A204.1 (cell line): ENCODE measurements at regions not wholly inside any gene's neighbourhood (a gene's known extent, or its start where the extent isn't known, plus 50 kb on each side); places are given as distances from the start of the nearest gene placed in this dataset.
"Not testable (repeated sequence)": the region's sequence is repeated elsewhere in the genome, so short reads cannot be mapped to it uniquely, and the experiment has no call there.

Source experiments
- FAIRE-seq: peaks from 2 replicates; lab custom pipeline; 2012; peaks lifted over from hg19 to GRCh38; lab: Jason Lieb, UNC

GRCh38 chr3:152153115-152153514 is 115.6 kb upstream of the MBNL1 start:
- not testable (repeated sequence) for FAIRE-seq

- FAIRE-seq = no peak
Measured at GRCh38 chr3:152155246-152156020, 113.3 kb upstream of the MBNL1 start.

DNA sequence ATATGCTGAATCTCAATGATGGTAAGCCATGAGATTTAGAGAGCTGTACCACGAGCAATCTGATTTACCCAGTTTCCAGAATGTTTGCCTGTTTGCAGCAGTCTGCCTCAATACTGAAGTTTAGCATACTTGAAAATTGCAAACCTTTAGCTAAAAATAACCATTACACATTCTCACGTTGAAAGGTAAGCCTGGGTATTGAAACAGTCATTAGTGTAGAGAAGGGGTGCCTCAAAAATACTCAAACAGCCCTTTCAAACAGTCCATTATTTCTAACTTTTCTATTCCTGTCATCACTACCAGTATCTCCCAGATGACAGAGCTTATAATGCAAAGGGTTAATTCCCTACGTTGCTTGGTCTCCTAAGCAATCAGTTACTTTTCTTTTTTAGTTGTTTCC is 111.8 kb upstream of the MBNL1 start:
- FAIRE-seq = no peak

DNA sequence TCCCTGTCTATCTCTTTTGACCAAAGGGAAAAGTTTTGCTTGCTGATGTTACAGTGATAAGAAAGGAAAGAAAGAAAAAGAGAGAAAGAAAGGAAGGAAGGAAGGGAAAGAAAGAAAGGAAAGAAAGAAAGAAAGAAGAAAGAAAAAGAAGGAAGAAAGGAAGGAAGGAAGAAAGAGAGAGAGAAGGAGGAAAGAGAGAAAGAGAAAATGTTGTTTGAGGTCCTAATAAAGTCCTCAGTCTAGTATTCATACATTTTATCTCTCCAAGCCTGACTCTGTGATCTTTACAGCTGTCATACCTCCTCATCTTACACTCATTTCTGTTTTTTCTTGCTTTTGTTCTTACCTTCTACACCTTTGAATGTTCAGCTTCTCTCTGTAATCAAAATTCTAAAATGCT is 111.4 kb upstream of the MBNL1 start:
- FAIRE-seq = no peak

DNA sequence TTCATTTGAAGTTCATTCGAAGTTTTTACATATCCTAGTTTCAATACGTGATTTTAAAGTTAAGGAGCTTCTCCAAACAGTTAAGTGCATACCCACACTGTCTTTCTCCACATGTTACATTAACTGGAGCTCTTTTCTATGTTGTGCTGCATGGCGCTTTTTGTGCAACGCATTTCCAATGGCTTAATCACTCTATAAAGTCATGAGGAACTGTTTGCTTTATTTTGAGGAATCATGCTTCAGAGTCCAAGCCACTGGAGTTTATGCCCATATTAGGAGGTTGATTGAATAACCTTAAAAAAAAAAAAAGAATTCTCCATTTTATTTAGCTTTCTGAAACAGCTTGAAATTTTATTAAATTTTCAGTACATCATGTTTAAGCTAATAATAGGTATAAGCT is 109.4 kb upstream of the MBNL1 start:
- no peak for FAIRE-seq

DNA sequence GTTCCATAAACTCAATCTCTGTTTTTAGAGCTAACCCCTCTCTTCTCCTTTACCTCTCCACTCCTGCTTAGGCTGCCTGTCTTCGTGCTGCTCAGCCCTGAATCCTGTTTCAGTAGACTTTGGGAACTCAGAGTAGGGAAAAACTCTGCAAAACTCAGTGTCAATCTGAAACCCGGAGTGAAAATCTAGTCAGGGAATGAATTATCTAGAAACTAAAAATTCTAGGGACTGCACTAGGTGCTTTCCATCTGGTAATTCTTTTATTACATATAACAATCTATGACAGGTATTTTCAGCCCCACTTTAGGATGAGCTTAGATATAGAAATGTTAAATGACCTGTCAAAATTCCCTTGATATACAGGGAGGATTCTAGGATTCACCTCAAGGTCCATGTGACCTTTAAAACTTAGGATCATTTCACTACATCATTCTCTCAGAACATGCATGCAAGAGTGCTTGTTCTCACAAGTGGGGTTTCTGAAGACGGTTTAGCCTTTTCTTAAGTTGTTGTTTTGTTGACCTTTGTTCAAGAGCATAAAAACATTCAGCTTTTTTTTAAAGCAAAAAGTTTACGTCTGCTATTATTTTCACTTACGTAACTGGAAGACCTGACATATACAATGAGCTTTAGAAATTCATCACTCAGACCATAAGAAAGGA is 108.2 kb upstream of the MBNL1 start:
- no peak for FAIRE-seq

DNA sequence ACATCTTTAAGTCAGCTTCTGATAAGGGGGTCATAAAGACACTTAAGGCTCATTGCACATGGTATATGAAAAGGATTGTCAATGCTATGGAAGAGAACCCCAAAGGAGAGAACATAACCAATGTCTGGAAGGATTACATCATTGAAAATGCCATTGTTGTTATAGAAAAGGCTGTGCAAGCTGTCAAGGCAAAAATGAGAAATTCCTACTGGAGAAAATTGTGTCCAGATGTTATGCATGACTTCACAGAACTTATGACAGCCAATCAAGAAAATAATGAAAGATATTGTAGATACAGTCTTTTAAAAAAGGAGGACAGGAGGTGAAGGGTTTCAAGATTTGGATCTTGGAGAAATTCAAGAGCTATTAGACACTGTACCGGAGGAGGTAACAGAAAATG is 96.3 kb upstream of the MBNL1 start:
- no peak for FAIRE-seq

DNA sequence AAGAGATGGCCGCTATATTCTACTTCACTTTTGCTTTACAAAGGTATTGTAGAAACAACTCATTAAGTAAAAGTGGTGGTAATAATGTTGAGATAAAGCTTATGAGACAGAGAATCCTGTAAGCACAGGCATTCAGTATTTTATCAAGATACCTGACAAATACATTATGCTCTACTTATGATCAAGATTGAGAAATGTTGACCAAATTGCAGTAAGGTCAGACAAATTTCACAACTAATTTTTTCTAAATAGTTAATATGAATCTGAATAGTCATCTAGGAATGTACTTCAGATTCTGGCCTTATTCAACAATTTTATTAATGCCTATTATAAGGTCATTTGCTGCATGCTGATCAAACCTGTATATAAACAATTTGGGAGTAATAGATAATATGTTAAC is 95.1 kb upstream of the MBNL1 start:
- no peak for FAIRE-seq

DNA sequence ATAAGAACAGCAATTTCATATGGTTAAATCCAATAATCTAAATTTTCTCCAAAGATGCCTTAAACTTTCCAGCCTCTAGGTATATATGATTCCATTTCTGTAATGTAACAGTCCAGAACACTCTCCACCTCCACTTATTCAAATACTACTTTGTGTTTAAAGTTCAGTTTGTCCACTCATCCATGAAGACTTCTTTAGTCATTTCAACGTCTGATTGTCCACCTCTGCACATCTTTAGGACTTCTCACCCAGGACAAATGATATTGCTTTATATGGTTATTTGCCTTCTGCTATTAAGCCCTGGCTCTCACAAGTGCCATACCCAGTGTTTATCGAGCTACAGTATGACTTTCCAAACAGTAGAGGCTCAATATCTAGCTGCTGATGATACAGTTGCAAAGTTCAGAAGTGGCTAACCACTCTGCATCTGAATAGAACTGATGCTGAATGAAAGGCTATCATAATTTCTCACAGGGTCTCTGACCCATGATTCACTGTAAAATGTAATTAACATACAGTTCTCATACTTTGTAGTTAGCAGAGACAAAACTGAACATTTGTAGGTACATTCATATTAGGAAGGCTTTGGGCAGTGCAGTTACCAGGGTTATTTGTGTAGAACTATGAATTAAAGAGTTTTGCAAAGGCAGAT is 93.7 kb upstream of the MBNL1 start:
- no peak for FAIRE-seq

GRCh38 chr3:152175528-152175889 is 93.2 kb upstream of the MBNL1 start:
- no peak for FAIRE-seq

DNA sequence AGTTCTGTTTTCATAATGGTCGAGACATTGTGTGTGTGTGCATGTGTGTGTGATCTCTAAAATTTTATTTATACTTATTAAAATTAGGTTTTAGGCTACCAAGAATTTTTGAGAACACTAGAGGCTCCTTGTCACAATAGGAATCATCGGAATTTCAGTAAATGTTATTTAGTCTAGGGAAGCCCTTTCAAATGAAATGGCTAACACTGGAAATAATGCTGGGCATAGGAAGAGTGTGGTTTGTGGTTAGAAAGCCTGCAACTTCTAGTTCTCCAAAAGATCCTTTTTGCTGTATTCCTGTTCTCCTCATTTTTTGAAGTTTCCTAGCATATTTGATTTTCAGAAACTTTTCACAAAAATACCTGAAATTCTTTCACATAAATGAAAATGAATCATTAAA is 92.5 kb upstream of the MBNL1 start:
- FAIRE-seq = no peak

DNA sequence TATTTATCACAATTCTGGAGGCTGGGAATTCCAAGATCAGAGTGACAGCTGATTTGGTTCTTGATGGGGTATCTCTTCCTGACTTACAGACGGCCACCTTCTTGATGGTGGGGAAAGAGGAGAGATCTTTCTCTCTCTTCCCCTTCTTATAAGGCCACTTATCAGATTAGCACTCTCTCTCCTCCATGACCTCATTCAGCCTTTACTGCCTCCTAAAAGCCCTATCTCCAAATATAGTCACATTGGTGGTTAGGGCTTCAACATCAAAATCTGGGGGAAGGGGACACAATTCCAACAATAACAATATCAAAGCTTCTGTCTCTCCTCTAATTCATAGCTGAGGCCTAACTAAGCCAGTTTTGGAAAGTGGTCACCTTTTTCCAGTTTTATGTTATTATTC is 91.7 kb upstream of the MBNL1 start:
- FAIRE-seq = no peak

DNA sequence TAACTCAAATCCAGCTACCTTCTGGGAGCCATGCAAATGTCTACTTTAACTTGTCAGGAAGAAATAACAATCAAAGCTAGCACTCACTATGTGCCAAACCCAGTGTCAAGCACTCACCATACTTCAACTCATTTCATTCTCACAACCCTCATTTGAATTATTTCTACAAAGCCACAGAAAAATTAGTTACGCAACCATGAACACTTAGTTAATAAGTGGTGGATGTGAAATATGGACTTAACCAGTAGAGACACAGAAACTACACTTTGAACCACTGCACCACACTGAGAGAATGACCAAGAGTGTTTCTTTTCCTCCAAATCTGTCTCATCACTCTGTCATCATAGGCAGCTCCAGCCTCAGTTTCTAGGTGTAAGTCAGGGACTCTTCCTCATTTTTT is 91.0 kb upstream of the MBNL1 start:
- no peak for FAIRE-seq

DNA sequence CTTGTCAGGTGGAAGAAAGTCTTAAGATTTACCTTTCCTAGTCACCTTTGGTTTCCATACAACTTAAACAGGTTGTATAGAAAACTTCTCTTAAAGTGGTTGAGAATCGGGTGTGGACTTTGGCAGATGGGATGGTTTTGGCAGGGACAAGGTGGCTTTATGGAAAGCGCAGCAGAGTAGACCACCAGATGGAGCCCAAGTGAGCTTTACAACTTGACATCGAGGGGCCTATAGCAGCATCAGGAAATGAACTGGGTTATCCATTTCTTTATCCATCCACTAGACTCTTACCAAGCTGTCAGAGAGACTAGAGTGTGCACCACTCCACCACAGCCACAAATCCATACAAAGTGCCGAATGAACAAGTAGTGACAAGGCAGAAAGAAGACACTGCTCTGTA is 85.3 kb upstream of the MBNL1 start:
- FAIRE-seq = no peak

GRCh38 chr3:152184971-152185686 is 83.6 kb upstream of the MBNL1 start:
- FAIRE-seq = no peak

- FAIRE-seq = no peak
Measured at GRCh38 chr3:152185891-152186630, 82.7 kb upstream of the MBNL1 start.

DNA sequence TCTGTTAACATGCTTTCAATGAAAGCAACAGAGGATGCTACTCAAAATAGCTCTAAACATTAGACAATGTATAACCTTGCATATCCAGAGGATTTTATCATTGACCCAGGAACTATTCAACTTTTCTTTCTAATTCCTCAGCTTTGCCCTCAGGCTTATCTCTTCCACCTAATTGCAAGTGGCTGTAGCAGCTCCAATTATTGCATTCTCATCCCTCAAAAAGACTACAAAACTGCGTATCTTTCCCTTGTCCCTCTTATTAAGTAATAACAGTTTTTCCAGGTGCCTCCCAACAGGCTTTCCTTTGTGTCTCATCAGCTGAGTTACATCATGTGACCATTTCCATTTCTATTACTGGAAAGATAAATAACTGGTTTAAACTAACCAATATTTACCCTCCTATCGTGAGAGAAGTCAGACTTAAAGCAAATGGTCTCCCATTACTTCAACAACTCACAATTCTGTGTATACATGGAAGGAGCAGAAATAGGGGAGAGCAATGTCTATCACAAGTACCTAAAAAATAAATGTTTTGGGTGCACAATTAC is 78.0 kb upstream of the MBNL1 start:
- FAIRE-seq = no peak

DNA sequence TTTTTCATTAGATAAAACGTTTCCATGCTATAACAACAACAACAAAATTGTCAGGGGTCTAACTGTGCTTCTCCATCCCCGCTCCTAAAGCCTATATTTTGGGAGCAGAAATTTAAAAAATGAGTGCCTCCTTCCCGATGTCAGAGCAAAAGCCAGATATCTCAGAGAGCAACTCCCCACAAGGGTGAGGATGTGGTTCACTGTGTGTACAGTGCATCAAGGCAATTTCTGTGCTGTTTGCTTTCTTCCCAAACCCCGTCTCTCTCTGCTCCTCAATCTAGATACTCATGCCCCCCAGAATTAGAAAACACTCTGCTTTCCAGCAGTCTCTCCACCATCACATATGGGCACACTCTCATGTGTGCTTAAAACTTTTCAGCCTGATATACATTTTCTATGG is 76.7 kb upstream of the MBNL1 start:
- FAIRE-seq = no peak

- no peak for FAIRE-seq
Measured at GRCh38 chr3:152192936-152193672, 75.6 kb upstream of the MBNL1 start.

- no peak for FAIRE-seq
Measured at GRCh38 chr3:152193673-152194267, 75.0 kb upstream of the MBNL1 start.

- no peak for FAIRE-seq
Measured at GRCh38 chr3:152195206-152195605, 73.5 kb upstream of the MBNL1 start.
